ENCODE measurements at regions not wholly inside any gene's neighbourhood (a gene's known extent, or its start where the extent isn't known, plus 50 kb on each side); places are given as distances from the start of the nearest gene placed in this dataset.

DNA sequence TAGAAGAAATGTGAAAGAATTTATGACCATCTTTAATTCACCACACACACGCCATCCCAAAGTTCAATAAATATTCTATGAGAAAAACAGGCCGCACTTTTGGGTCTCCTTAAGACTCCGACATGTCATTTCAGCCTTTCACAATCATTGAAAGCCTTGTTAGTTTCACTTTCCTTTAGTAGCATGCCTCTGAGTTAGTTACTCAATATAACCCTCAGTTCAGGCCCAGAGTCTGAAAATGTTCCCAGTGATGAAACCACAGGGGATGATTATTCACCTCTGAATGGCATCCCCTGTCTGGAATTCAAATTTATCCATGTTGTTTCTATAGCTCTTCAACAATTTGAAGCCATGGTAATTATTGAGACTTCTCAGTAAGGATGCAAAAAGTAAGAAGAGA is 278.1 kb upstream of the NRP1 start:
- no peak overlapping the region for H3K27ac ChIP-seq (ENCODE audit: low read length in 2 of 2)
- H3K4me3 ChIP-seq (ENCODE audit: control extremely low read depth in 1 of 5, extremely low read depth in 1 of 5, insufficient read depth in 1 of 5, low read depth in 2 of 5, low read length in 4 of 5): no peak overlapping the region
- no peaks in the 10 kb centered on the region for H3K4me1 Mint-ChIP-seq
- no peak overlapping the region for H3K4me3 Mint-ChIP-seq
- H3K4me2 ChIP-seq (replicated peaks; ENCODE audit: low read depth, low read length, poor library complexity, severe bottlenecking): no peak overlapping the region
- H2AFZ ChIP-seq (ENCODE audit: insufficient read depth, low read depth, low read length, poor library complexity, severe bottlenecking): no peak overlapping the region
- no peak for TF ChIP-seq EZH2 (IDR thresholded peaks at IDR 0.05; ENCODE audit: borderline replicate concordance, insufficient read depth, low read depth, low read length, poor library complexity, severe bottlenecking)
- TF ChIP-seq, protein P1, sequence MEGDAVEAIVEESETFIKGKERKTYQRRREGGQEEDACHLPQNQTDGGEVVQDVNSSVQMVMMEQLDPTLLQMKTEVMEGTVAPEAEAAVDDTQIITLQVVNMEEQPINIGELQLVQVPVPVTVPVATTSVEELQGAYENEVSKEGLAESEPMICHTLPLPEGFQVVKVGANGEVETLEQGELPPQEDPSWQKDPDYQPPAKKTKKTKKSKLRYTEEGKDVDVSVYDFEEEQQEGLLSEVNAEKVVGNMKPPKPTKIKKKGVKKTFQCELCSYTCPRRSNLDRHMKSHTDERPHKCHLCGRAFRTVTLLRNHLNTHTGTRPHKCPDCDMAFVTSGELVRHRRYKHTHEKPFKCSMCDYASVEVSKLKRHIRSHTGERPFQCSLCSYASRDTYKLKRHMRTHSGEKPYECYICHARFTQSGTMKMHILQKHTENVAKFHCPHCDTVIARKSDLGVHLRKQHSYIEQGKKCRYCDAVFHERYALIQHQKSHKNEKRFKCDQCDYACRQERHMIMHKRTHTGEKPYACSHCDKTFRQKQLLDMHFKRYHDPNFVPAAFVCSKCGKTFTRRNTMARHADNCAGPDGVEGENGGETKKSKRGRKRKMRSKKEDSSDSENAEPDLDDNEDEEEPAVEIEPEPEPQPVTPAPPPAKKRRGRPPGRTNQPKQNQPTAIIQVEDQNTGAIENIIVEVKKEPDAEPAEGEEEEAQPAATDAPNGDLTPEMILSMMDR (IDR thresholded peaks at IDR 0.05): no peak
- POLR2A ChIA-PET: no interaction called here
- no peak overlapping the region for H3K27ac Mint-ChIP-seq
- no peak overlapping the region for H3K9ac ChIP-seq (ENCODE audit: low read length)
- no peaks in the 10 kb centered on the region for H3K79me2 ChIP-seq (ENCODE audit: control insufficient read depth, insufficient read depth, low read length)
- WGBS (ENCODE audit: insufficient coverage): 77% methylated on average over 2 of the region's 3 CpGs
- intact Hi-C loops (cut with micrococcal nuclease): no loop called here
- no peaks in the 10 kb centered on the region for H3K9me3 ChIP-seq (ENCODE audit: control extremely low read depth in 1 of 3, control insufficient read depth in 2 of 3, insufficient read depth in 1 of 3, low read length in 2 of 3)
- H3K4me1 ChIP-seq (ENCODE audit: control insufficient read depth in 2 of 2, insufficient read depth in 2 of 2, low read length in 2 of 2): no peaks in the 10 kb centered on the region
- H3K9me3 Mint-ChIP-seq (ENCODE audit: insufficient read depth): peaks cover 4% of the 10 kb centered on the region
- H4K20me1 ChIP-seq (ENCODE audit: control insufficient read depth, insufficient read depth, low read length, poor library complexity, severe bottlenecking): no peaks in the 10 kb centered on the region
- DNase-seq: no peak
- CTCF ChIA-PET: no interaction called here
- no peaks in the 10 kb centered on the region for H3K36me3 ChIP-seq (replicated peaks in 1 of 2; ENCODE audit: control extremely low read depth in 1 of 2, control insufficient read depth in 1 of 2, extremely low read depth in 1 of 2, insufficient read depth in 2 of 2, low read length in 1 of 2)
- ATAC-seq (ENCODE audit: low read depth): no peak
- H3K27me3 ChIP-seq (replicated peaks in 1 of 4; ENCODE audit: control extremely low read depth in 1 of 4, control insufficient read depth in 3 of 4, insufficient read depth in 4 of 4, low read length in 3 of 4): no peaks in the 10 kb centered on the region
- no peaks in the 10 kb centered on the region for H3K27me3 Mint-ChIP-seq

DNA sequence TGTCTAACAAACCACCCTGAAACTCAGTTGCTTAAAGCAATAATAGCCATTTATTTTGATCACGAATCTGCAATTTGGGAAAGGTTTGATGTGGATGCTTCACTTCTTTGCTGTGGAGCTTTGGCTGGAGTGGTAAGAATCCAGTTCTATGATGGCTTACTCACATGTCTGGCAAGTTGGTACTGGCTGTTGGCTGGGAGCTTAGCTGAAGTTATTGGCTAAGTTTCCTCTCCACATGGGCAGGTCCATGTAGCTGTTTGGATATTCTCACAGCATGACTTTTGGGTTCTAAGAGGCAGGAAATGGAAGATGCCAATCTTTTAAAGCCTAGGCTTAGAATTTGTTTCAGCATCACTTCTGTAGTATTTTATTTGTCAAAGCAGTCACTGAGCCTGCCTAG is 277.6 kb upstream of the NRP1 start:
- no peaks in the 10 kb centered on the region for H3K27me3 Mint-ChIP-seq
- Histone ChIP-seq H3K4me2 (replicated peaks; ENCODE audit: low read depth, low read length, poor library complexity, severe bottlenecking) (no peak overlapping the region), H3K9me3 (ENCODE audit: control extremely low read depth in 1 of 3, control insufficient read depth in 2 of 3, insufficient read depth in 1 of 3, low read length in 2 of 3) (no peaks in the 10 kb centered on the region), H3K79me2 (ENCODE audit: control insufficient read depth, insufficient read depth, low read length) (no peaks in the 10 kb centered on the region), H3K4me1 (ENCODE audit: control insufficient read depth in 2 of 2, insufficient read depth in 2 of 2, low read length in 2 of 2) (no peaks in the 10 kb centered on the region), H3K27me3 (replicated peaks in 1 of 4; ENCODE audit: control extremely low read depth in 1 of 4, control insufficient read depth in 3 of 4, insufficient read depth in 4 of 4, low read length in 3 of 4) (no peaks in the 10 kb centered on the region), H2AFZ (ENCODE audit: insufficient read depth, low read depth, low read length, poor library complexity, severe bottlenecking) (no peak overlapping the region), H3K36me3 (replicated peaks in 1 of 2; ENCODE audit: control extremely low read depth in 1 of 2, control insufficient read depth in 1 of 2, extremely low read depth in 1 of 2, insufficient read depth in 2 of 2, low read length in 1 of 2) (no peaks in the 10 kb centered on the region), H3K27ac (ENCODE audit: low read length in 2 of 2) (no peak overlapping the region), H3K9ac (ENCODE audit: low read length) (no peak overlapping the region), H3K4me3 (ENCODE audit: control extremely low read depth in 1 of 5, extremely low read depth in 1 of 5, insufficient read depth in 1 of 5, low read depth in 2 of 5, low read length in 4 of 5) (no peak overlapping the region), H4K20me1 (ENCODE audit: control insufficient read depth, insufficient read depth, low read length, poor library complexity, severe bottlenecking) (no peaks in the 10 kb centered on the region)
- no peak for ATAC-seq (ENCODE audit: low read depth)
- no peaks in the 10 kb centered on the region for H3K4me1 Mint-ChIP-seq
- peaks cover 4% of the 10 kb centered on the region for H3K9me3 Mint-ChIP-seq (ENCODE audit: insufficient read depth)
- intact Hi-C loops (cut with micrococcal nuclease): no loop called here
- H3K27ac Mint-ChIP-seq: no peak overlapping the region
- no CpG with 5 or more reads among the region's 1 CpG for WGBS (ENCODE audit: insufficient coverage)
- no peak overlapping the region for H3K4me3 Mint-ChIP-seq
- POLR2A ChIA-PET: no interaction called here
- CTCF ChIA-PET: no interaction called here
- DNase-seq: no peak
- TF ChIP-seq, protein P1 (IDR thresholded peaks at IDR 0.05): no peak
- no peak for TF ChIP-seq EZH2 (IDR thresholded peaks at IDR 0.05; ENCODE audit: borderline replicate concordance, insufficient read depth, low read depth, low read length, poor library complexity, severe bottlenecking)

Data from B cell (primary cell).